Pancreas (tissue), 10 donors: ENCODE measurements at regions not wholly inside any gene's neighbourhood (a gene's known extent, or its start where the extent isn't known, plus 50 kb on each side); places are given as distances from the start of the nearest gene placed in this dataset.
"Not testable (repeated sequence)": the region's sequence is repeated elsewhere in the genome, so short reads cannot be mapped to it uniquely, and the experiment has no call there.

ENCODE experiments used
- ATAC-seq, 4 donors: fragments of 200-7000 bp; cut with Tn5 transposase; one replicate each; pipeline versions ENCODE4 v1.8.0 to v1.9.1; 2020; ENCODE audit warnings: mild to moderate bottlenecking in 4 of 4, moderate library complexity in 4 of 4
- DNase-seq, 6 donors: peaks; one replicate each; pipeline ENCODE4 v3.0.0-alpha.2; 2020
- FAIRE-seq: peaks from 2 replicates; lab custom pipeline; 2012; peaks lifted over from hg19 to GRCh38; lab: Jason Lieb, UNC
- H3K27ac ChIP-seq, 4 donors: fragments of 200-600 bp; sonication (generic); 1 replicate in 3 of 4; 2 replicates in 1 of 4; pipeline versions ENCODE4 v1.5.0 to v1.8.0; 2020
- H3K27me3 ChIP-seq, 4 donors: fragments of 200-600 bp; one replicate each; pipeline ENCODE4 v1.8.0; 2021
- H3K36me3 ChIP-seq, 3 donors: fragments of 200-600 bp; sonication (generic) in 1 of 3; one replicate each; pipeline versions ENCODE4 v1.5.0 to v1.8.0; 2020 to 2021
- H3K4me1 ChIP-seq, 3 donors: fragments of 200-600 bp; one replicate each; pipeline ENCODE4 v1.8.0; 2021
- H3K4me3 ChIP-seq, 4 donors: fragments of 200-600 bp; sonication (generic) in 2 of 4; one replicate each; pipeline versions ENCODE4 v1.5.0 to v1.8.0; 2020 to 2021
- H3K9me3 ChIP-seq, 4 donors: fragments of 200-600 bp; one replicate each; pipeline ENCODE4 v1.8.0; 2021
- CTCF ChIP-seq, 4 donors: fragments of 200-600 bp; sonication (generic) in 3 of 4; IDR thresholded peaks; one replicate each; pipeline versions ENCODE4 v1.5.0 to v1.8.0; 2021; ENCODE audit warnings: antibody characterized with exemption in 4 of 4
- WGBS, 2 donors: extraction: QIAGEN DNeasy Blood & Tissue Kit; methylation state at CpG; one replicate each; pipeline ENCODE4 v1.1.7; 2013; 5-methylcytosine and 5-hydroxymethylcytosine counted together
- intact Hi-C, 3 donors: fragments of 100-400 bp; cut with DNase I; formaldehyde crosslinking; loops; one replicate each; pipeline versions ENCODE4 v1.11.1 to v1.14.2; 2022
- donor health status: healthy with polysubstance abuse.
- donor health status: DM: no; HTN: no; CAD: no; lungs with moderate emphysema.
- donor health status: DM: no; HTN: no; CAD: no.
- donor health status: control.
- donor health status: control.
- donor health status: Bipolar disorder and iron deficiency.
- donor health status: DM: yes; HTN: yes; CAD: no.
- donor health status: DM: no; HTN: no; CAD: no.
- donor health status: DM: no; HTN: no; CAD: no.
- donor health status: DM: yes; HTN: yes; CAD: no.

DNA sequence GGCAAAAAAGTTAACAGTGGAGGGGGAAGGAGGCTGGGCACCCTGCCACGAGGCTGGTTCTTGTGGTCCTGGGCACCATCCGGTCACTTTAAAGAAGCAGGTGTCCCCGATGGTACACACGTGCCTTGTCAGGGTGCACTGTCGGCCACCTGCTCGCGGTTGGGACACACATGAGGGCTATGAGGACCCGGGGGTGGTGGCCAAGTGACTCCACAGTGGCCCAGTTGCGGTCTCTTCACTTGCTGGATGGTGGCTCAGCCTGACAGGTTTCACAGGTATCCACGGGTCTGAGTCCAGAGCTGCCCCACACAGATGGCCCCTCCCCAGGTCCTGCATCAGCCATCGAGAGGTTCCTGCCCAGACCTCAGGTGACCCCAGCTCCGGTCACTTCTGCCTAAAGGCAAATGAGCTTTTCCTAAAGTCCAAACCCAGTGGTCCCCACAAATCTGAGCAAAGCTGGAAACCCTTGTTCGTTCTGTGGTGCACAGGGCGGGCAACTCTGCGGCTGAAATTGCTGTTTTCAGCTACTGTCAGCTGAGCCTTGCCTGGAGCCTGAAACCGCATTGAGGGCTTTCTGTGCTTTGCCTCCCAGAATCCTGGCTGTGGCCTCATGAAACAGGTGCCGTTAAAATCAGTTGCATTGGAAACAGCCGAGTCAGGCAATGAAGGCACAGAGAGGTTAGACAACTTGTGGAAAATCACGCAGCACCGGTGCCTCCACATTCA lies 144.0 kb downstream of the LAT start:
- ATAC-seq, intact Hi-C loops, H3K27ac ChIP-seq, H3K27me3 ChIP-seq, H3K4me3 ChIP-seq, H3K9me3 ChIP-seq, H3K4me1 ChIP-seq, H3K36me3 ChIP-seq, FAIRE-seq, DNase-seq: not testable (repeated sequence)
- WGBS, 2 donors = 57 to 65% methylated on average over 20 of the region's 20 CpGs

- H3K4me3 ChIP-seq, ATAC-seq, H3K36me3 ChIP-seq, H3K9me3 ChIP-seq, FAIRE-seq, H3K4me1 ChIP-seq, H3K27me3 ChIP-seq, H3K27ac ChIP-seq, intact Hi-C loops, DNase-seq: not testable (repeated sequence)
- 58 to 61% methylated on average over 19 to 29 of the region's 29 CpGs for WGBS, 2 donors
These were observed 143.1 kb downstream of the LAT start for GRCh38 chr16:29127806-29128420.

GRCh38 chr16:29126616-29127015 lies 141.8 kb downstream of the LAT start:
- no peaks in the 10 kb centered on the region for H3K4me1 ChIP-seq
- ATAC-seq (no peak), FAIRE-seq (no peak), DNase-seq (no peak)
- WGBS, 2 donors = 36 to 68% methylated on average over 5 of the region's 5 CpGs
- H3K4me3 ChIP-seq = no peak overlapping the region
- intact Hi-C loops = no loop called here
- no peaks in the 10 kb centered on the region for H3K27me3 ChIP-seq
- no peak for TF ChIP-seq CTCF (IDR thresholded peaks at IDR 0.05)
- H3K27ac ChIP-seq = no peak overlapping the region
- H3K9me3 ChIP-seq = no peaks in the 10 kb centered on the region
- H3K36me3 ChIP-seq = no peaks in the 10 kb centered on the region

GRCh38 chr16:29126057-29126494 lies 141.2 kb downstream of the LAT start:
- FAIRE-seq = no peak
- intact Hi-C loops = no loop called here
- TF ChIP-seq CTCF (IDR thresholded peaks at IDR 0.05) = no peak
- Histone ChIP-seq H3K9me3 (no peaks in the 10 kb centered on the region), H3K27ac (no peak overlapping the region), H3K36me3 (no peaks in the 10 kb centered on the region), H3K4me1 (no peaks in the 10 kb centered on the region), H3K27me3 (no peaks in the 10 kb centered on the region), H3K4me3 (no peak overlapping the region)
- 84 to 92% methylated on average over 15 of the region's 15 CpGs for WGBS, 2 donors
- peak in 2 of 4 donors; percentile 28 to 76 for ATAC-seq
- DNase-seq = no peak

GRCh38 chr16:29124828-29125227 lies 140.0 kb downstream of the LAT start:
- Histone ChIP-seq H3K36me3 (no peaks in the 10 kb centered on the region), H3K9me3 (no peaks in the 10 kb centered on the region), H3K4me3 (no peak overlapping the region), H3K27me3 (no peaks in the 10 kb centered on the region), H3K27ac (no peak overlapping the region), H3K4me1 (no peaks in the 10 kb centered on the region)
- TF ChIP-seq CTCF (IDR thresholded peaks at IDR 0.05) = no peak
- no peak for FAIRE-seq
- ATAC-seq = no peak
- DNase-seq = no peak
- WGBS, 2 donors = 73 to 89% methylated on average over 8 of the region's 8 CpGs
- intact Hi-C loops = no loop called here

- FAIRE-seq, H3K36me3 ChIP-seq, H3K9me3 ChIP-seq, H3K4me3 ChIP-seq, H3K27me3 ChIP-seq, H3K4me1 ChIP-seq, ATAC-seq, H3K27ac ChIP-seq, intact Hi-C loops, DNase-seq: not testable (repeated sequence)
- 80 to 90% methylated on average over 7 of the region's 7 CpGs for WGBS, 2 donors
These were observed 139.3 kb downstream of the LAT start for GRCh38 chr16:29124162-29124561.

DNA sequence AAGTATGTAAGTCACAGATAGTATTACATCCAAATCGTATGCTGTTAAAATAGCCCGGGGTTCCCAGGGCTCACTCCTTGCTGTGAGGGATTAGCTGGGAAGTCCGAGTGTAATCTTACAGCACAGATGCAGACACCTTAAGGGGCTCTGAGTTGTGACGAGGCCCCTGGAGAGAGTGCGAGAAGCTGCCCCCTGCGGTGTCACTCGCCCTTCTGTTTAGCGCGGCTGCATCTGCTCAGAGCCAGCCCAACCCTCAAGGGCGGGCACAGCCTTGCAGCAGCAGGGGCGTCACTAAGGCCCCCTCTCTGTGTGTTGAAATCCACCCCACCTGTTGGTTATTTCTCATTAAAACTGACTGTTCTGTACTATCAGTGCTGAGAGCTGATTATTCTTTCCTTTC lies 135.8 kb downstream of the LAT start:
- ATAC-seq, H3K9me3 ChIP-seq, intact Hi-C loops, FAIRE-seq, H3K27me3 ChIP-seq, H3K4me1 ChIP-seq, DNase-seq, H3K4me3 ChIP-seq, H3K36me3 ChIP-seq, H3K27ac ChIP-seq: not testable (repeated sequence)
- WGBS, 2 donors = 68 to 83% methylated on average over 10 to 11 of the region's 11 CpGs

- H3K27ac ChIP-seq, H3K27me3 ChIP-seq, H3K4me1 ChIP-seq, ATAC-seq, H3K36me3 ChIP-seq, DNase-seq, H3K9me3 ChIP-seq, H3K4me3 ChIP-seq, FAIRE-seq, intact Hi-C loops: not testable (repeated sequence)
- 53 to 60% methylated on average over 12 to 14 of the region's 15 CpGs for WGBS, 2 donors
These were observed 133.6 kb downstream of the LAT start for GRCh38 chr16:29118301-29118957.
